HEK293 (cell line): ENCODE measurements at regions not wholly inside any gene's neighbourhood (a gene's known extent, or its start where the extent isn't known, plus 50 kb on each side); places are given as distances from the start of the nearest gene placed in this dataset.

ENCODE experiments used
- CTCF ChIA-PET: fragments of 350-600 bp; formaldehyde crosslinking; extraction: SDS; loops from one replicate; lab custom pipeline; 2021; ENCODE audit warnings: antibody characterized with exemption; lab: Yijun Ruan, JAX
- POLR2A ChIA-PET: fragments of 300-600 bp; formaldehyde crosslinking; extraction: SDS; loops from one replicate; lab custom pipeline; 2020; ENCODE audit warnings: antibody characterized with exemption, inconsistent platforms; lab: Yijun Ruan, JAX
- H3K27ac ChIP-seq: fragments of 200-500 bp; sonication (Bioruptor generic); 2 replicates; pipeline ENCODE4 v1.5.1; 2014; ENCODE audit warnings: low read depth, low read length, control low read depth, inconsistent platforms; ENCODE audit errors: extremely low read depth
- H3K36me3 ChIP-seq, 2 experiments: fragments of 200-500 bp in 1 of 2; sonication (Bioruptor generic) in 1 of 2; 1 replicate in 1 of 2; 2 replicates in 1 of 2; pipeline ENCODE4 v1.5.1; 2014 to 2017; ENCODE audit warnings: inconsistent platforms in 2 of 2, low read length in 2 of 2; ENCODE audit not compliant: control insufficient read depth in 2 of 2, insufficient read depth in 1 of 2
- H3K4me1 ChIP-seq: fragments of 200-500 bp; sonication (Bioruptor generic); 2 replicates; pipeline ENCODE4 v1.5.1; 2014; ENCODE audit warnings: mild to moderate bottlenecking, low read length, inconsistent platforms; ENCODE audit not compliant: control insufficient read depth, insufficient read depth
- H3K4me3 ChIP-seq: 2 replicates; pipeline ENCODE4 v1.5.1; 2011; ENCODE audit warnings: low read depth, mild to moderate bottlenecking, control low read depth, low read length, moderate library complexity
- H3K9me3 ChIP-seq: fragments of 200-500 bp; sonication (Bioruptor generic); 2 replicates; pipeline ENCODE4 v1.5.1; 2014; ENCODE audit warnings: low read depth, low read length, inconsistent platforms; ENCODE audit not compliant: control insufficient read depth, insufficient read depth
- BCL6B ChIP-seq: fragments of 450-650 bp; formaldehyde crosslinking; IDR thresholded peaks from 2 replicates; pipeline ENCODE4 v1.5.1; 2017; ENCODE audit warnings: missing biosample characterization, missing genetic modification characterization
- EGR2 ChIP-seq: fragments of 450-650 bp; formaldehyde crosslinking; IDR thresholded peaks from 2 replicates; pipeline ENCODE4 v1.5.1; 2016; ENCODE audit warnings: low read depth, missing biosample characterization, missing genetic modification characterization
- FEZF1 ChIP-seq: fragments of 450-650 bp; formaldehyde crosslinking; IDR thresholded peaks from 2 replicates; pipeline ENCODE4 v1.5.1; 2016; ENCODE audit warnings: missing biosample characterization, missing genetic modification characterization
- IKZF3 ChIP-seq: fragments of 450-650 bp; IDR thresholded peaks from 2 replicates; pipeline ENCODE4 v1.5.0; 2018; ENCODE audit warnings: missing biosample characterization, mild to moderate bottlenecking, missing genetic modification characterization, moderate library complexity
- MEIS1 ChIP-seq: sonication (generic); formaldehyde crosslinking; IDR thresholded peaks from 2 replicates; pipeline ENCODE4 v1.8.1; 2022; ENCODE audit warnings: missing genetic modification reagents, mild to moderate bottlenecking, borderline replicate concordance
- TSHZ1 ChIP-seq: fragments of 450-650 bp; formaldehyde crosslinking; IDR thresholded peaks from 2 replicates; pipeline ENCODE4 v1.5.1; 2016; ENCODE audit warnings: missing biosample characterization, missing genetic modification characterization, borderline replicate concordance
- YY1 ChIP-seq: fragments of 450-650 bp; formaldehyde crosslinking; IDR thresholded peaks from 2 replicates; pipeline ENCODE4 v1.5.1; 2018; ENCODE audit warnings: missing biosample characterization, missing genetic modification characterization
- ZNF132 ChIP-seq: fragments of 450-650 bp; formaldehyde crosslinking; IDR thresholded peaks from 2 replicates; pipeline ENCODE4 v1.5.1; 2017; ENCODE audit warnings: missing biosample characterization, missing genetic modification characterization, borderline replicate concordance
- ZNF19 ChIP-seq: fragments of 450-650 bp; formaldehyde crosslinking; IDR thresholded peaks from 2 replicates; pipeline ENCODE4; 2016; ENCODE audit warnings: missing biosample characterization, missing genetic modification characterization, low read depth
- ZNF366 ChIP-seq: fragments of 450-650 bp; formaldehyde crosslinking; conservative IDR thresholded peaks from 2 replicates; pipeline ENCODE4 v1.5.1; 2016; ENCODE audit warnings: missing biosample characterization, missing genetic modification characterization
- ZNF473 ChIP-seq: fragments of 450-650 bp; formaldehyde crosslinking; IDR thresholded peaks from 2 replicates; pipeline ENCODE4 v1.5.1; 2017; ENCODE audit warnings: missing biosample characterization, missing genetic modification characterization
- ZNF510 ChIP-seq: fragments of 450-650 bp; formaldehyde crosslinking; IDR thresholded peaks from 2 replicates; pipeline ENCODE4 v1.5.1; 2018; ENCODE audit warnings: mild to moderate bottlenecking, missing genetic modification characterization, missing biosample characterization; ENCODE audit not compliant: insufficient replicate concordance
- ZNF529 ChIP-seq: fragments of 450-650 bp; formaldehyde crosslinking; IDR thresholded peaks from 2 replicates; pipeline ENCODE4 v1.5.1; 2017; ENCODE audit warnings: missing genetic modification characterization, missing biosample characterization; ENCODE audit not compliant: insufficient replicate concordance
- ZNF555 ChIP-seq: fragments of 450-650 bp; formaldehyde crosslinking; conservative IDR thresholded peaks from 2 replicates; pipeline ENCODE4 v1.5.1; 2017; ENCODE audit warnings: missing biosample characterization, mild to moderate bottlenecking, missing genetic modification characterization, inconsistent platforms
- ZNF629 ChIP-seq: fragments of 450-650 bp; formaldehyde crosslinking; IDR thresholded peaks from 2 replicates; pipeline ENCODE4 v1.5.1; 2017; ENCODE audit warnings: missing biosample characterization, missing genetic modification characterization
- ZNF707 ChIP-seq: fragments of 450-650 bp; formaldehyde crosslinking; IDR thresholded peaks from 2 replicates; pipeline ENCODE4 v1.5.1; 2016; ENCODE audit warnings: missing biosample characterization, missing genetic modification characterization
- ZNF768 ChIP-seq: fragments of 450-650 bp; formaldehyde crosslinking; IDR thresholded peaks from 2 replicates; pipeline ENCODE4 v1.5.1; 2018; ENCODE audit warnings: missing biosample characterization, mild to moderate bottlenecking, missing genetic modification characterization
- ZNF777 ChIP-seq: fragments of 450-650 bp; formaldehyde crosslinking; IDR thresholded peaks from 2 replicates; pipeline ENCODE4 v1.5.1; 2017; ENCODE audit warnings: missing biosample characterization, missing genetic modification characterization, borderline replicate concordance
- ZNF792 ChIP-seq: fragments of 450-650 bp; formaldehyde crosslinking; IDR thresholded peaks from 2 replicates; pipeline ENCODE4 v1.5.1; 2016; ENCODE audit warnings: missing biosample characterization, missing genetic modification characterization
- TF ChIP-seq, protein P1 (sequence below): fragments of 450-650 bp; formaldehyde crosslinking; IDR thresholded peaks from 2 replicates; pipeline ENCODE4 v1.5.1; 2017; ENCODE audit warnings: missing biosample characterization, mild to moderate bottlenecking, missing genetic modification characterization, moderate library complexity

DNA sequence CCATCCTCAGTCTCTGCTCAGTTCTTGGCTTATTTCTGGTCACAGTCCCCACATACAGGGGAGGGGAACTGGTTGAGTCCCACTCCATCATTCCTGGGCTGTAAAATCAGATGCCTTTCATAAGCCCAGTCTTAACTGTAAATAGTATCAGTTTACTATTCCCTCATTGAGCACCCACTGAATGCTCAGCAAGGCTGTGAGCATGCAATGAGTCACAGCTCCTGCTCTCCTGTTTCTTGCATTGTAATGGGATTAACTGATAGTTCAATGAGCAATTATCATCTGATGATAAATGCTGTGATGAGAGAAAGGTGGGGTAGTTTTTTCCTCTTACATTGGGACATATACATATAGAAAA, 113.6 kb upstream of the TPM1 start:
- TF ChIP-seq ZNF792 (tag by site-specific recombination) (peak; percentile 83; the same call in 1 of the 2 replicates), ZNF473 (tag by site-specific recombination) (no peak), ZNF529 (tag by site-specific recombination) (no peak), FEZF1 (tag by site-specific recombination) (0 out of 2 replicates have a peak, but pooled peaks have one; percentile 35)
- TF ChIP-seq, all 188 proteins: peak for 2
- CTCF ChIA-PET: interaction anchor here (0.7 to 1.6 kb wide), 7 partner anchors 10 to 164 kb away, joined by 3 to 6 read pairs (median 3); no protein-coding TSS in a partner anchor
- peaks cover 4% of the 10 kb centered on the region; the same call in 1 of the 2 replicates for H3K4me1 ChIP-seq
- H3K9me3 ChIP-seq: no peaks in the 10 kb centered on the region
- H3K36me3 ChIP-seq: no peaks in the 10 kb centered on the region
- H3K4me3 ChIP-seq: no peak overlapping the region
- POLR2A ChIA-PET: interaction anchor here (0.7 to 1.3 kb wide), 3 partner anchors 17 to 116 kb away, joined by 3 to 5 read pairs (median 4); no protein-coding TSS in a partner anchor
- H3K27ac ChIP-seq: no peak overlapping the region

DNA sequence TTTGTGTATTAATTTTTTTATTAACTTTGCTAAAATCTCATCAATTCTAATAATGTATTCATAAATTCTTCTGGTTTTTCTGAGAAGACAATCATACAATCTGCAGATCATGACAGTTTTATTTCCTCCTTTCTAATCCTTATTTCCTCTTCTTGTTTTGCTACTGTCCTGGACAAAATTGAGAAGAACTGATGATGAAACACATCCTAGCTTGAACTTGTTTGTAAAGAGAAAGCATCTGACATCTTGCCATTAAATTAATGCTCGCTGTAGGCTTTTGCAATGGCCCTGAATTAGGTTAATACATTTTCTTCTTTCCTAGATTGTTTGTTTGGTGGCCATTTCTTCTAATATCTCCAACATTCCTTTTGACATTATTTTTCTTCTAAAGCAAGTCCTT, 110.9 kb upstream of the TPM1 start:
- no peak for TF ChIP-seq ZNF707 (tag by site-specific recombination)
- TF ChIP-seq ZNF366 (tag by site-specific recombination): no peak
- TF ChIP-seq ZNF629 (tag by site-specific recombination): no peak
- TF ChIP-seq EGR2 (tag by site-specific recombination): no peak
- no peak for TF ChIP-seq MEIS1
- Histone ChIP-seq H3K4me1 (peaks cover 4% of the 10 kb centered on the region; the same call in 1 of the 2 replicates), H3K4me3 (no peak overlapping the region), H3K9me3 (no peaks in the 10 kb centered on the region), H3K36me3 (no peaks in the 10 kb centered on the region), H3K27ac (no peak overlapping the region)
- ChIA-PET CTCF (interaction anchor here (0.9 kb wide), 1 partner anchor 116 kb away, joined by 3 read pairs; no protein-coding TSS in a partner anchor), POLR2A (no interaction called here)

- ChIA-PET CTCF (interaction anchor here (0.6 to 0.7 kb wide), 2 partner anchors 12 to 42 kb away, joined by 3 read pairs; no protein-coding TSS in a partner anchor), POLR2A (no interaction called here)
- Histone ChIP-seq H3K36me3 (no peaks in the 10 kb centered on the region), H3K4me3 (no peak overlapping the region), H3K9me3 (no peaks in the 10 kb centered on the region), H3K4me1 (peaks cover 4% of the 10 kb centered on the region; the same call in 1 of the 2 replicates), H3K27ac (no peak overlapping the region)
- TF ChIP-seq ZNF768 (tag by site-specific recombination): no peak
- no peak for TF ChIP-seq IKZF3 (tag by site-specific recombination)
- TF ChIP-seq BCL6B (tag by site-specific recombination): no peak
- TF ChIP-seq MEIS1: no peak
- TF ChIP-seq TSHZ1 (tag by site-specific recombination): no peak
- TF ChIP-seq, protein P1, sequence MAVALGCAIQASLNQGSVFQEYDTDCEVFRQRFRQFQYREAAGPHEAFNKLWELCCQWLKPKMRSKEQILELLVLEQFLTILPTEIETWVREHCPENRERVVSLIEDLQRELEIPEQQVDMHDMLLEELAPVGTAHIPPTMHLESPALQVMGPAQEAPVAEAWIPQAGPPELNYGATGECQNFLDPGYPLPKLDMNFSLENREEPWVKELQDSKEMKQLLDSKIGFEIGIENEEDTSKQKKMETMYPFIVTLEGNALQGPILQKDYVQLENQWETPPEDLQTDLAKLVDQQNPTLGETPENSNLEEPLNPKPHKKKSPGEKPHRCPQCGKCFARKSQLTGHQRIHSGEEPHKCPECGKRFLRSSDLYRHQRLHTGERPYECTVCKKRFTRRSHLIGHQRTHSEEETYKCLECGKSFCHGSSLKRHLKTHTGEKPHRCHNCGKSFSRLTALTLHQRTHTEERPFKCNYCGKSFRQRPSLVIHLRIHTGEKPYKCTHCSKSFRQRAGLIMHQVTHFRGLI (tag by site-specific recombination): no peak
- no peak for TF ChIP-seq YY1
- no peak for TF ChIP-seq ZNF555 (tag by site-specific recombination)
- TF ChIP-seq ZNF19 (tag by site-specific recombination): no peak
- no peak for TF ChIP-seq ZNF132 (tag by site-specific recombination)
- no peak for TF ChIP-seq ZNF777 (tag by site-specific recombination)
- TF ChIP-seq ZNF510 (tag by site-specific recombination): no peak
Measured at GRCh38 chr15:62932436-62932835, 110.1 kb upstream of the TPM1 start.
